Vagina (tissue), 2 donors: ENCODE measurements at regions not wholly inside any gene's neighbourhood (a gene's known extent, or its start where the extent isn't known, plus 50 kb on each side); places are given as distances from the start of the nearest gene placed in this dataset.
A peak's percentile ranks its signal among the peaks of the same experiment; 100 is the strongest.
"Not testable (repeated sequence)": the region's sequence is repeated elsewhere in the genome, so short reads cannot be mapped to it uniquely, and the experiment has no call there.

Experiments used
- DNase-seq, 2 donors: peaks; one replicate each; pipeline ENCODE4 v3.0.0-alpha.2; 2017; ENCODE audit errors: extremely low spot score in 2 of 2
- H3K27ac ChIP-seq: fragments of 200-600 bp; sonication (generic); one replicate; pipeline ENCODE4 v1.5.1; 2019
- H3K27me3 ChIP-seq: fragments of 200-600 bp; sonication (generic); one replicate; pipeline ENCODE4 v1.5.1; 2019
- H3K36me3 ChIP-seq, 2 donors: fragments of 200-600 bp; sonication (generic); one replicate each; pipeline ENCODE4 v1.5.1; 2017 to 2019
- H3K4me1 ChIP-seq: fragments of 200-600 bp; sonication (generic); one replicate; pipeline ENCODE4 v1.5.1; 2019
- H3K4me3 ChIP-seq, 2 donors: fragments of 200-600 bp; sonication (generic); 1 replicate in 1 of 2; 2 replicates in 1 of 2; pipeline ENCODE4 v1.5.1; 2016 to 2019
- H3K9me3 ChIP-seq: fragments of 200-600 bp; sonication (generic); one replicate; pipeline ENCODE4 v1.5.1; 2019
- CTCF ChIP-seq, 3 experiments: fragments of 450-650 bp in 2 of 3; fragments of 200-600 bp in 1 of 3; sonication (generic) in 1 of 3; IDR thresholded peaks; one replicate each; pipeline ENCODE4 v1.5.1; 2017 to 2019; ENCODE audit warnings: antibody characterized with exemption in 3 of 3, mild to moderate bottlenecking in 2 of 3, moderate library complexity in 2 of 3
- POLR2A ChIP-seq, 2 donors: fragments of 450-650 bp; IDR thresholded peaks; one replicate each; pipeline ENCODE4 v1.6.1; 2017; ENCODE audit warnings: antibody characterized with exemption in 2 of 2, mild to moderate bottlenecking in 2 of 2, moderate library complexity in 2 of 2
- POLR2AphosphoS5 ChIP-seq, 2 donors: sonication (generic); formaldehyde crosslinking; IDR thresholded peaks; one replicate each; pipeline ENCODE4 v1.9.0; 2017; ENCODE audit warnings: antibody characterized with exemption in 2 of 2, mild to moderate bottlenecking in 2 of 2, low read depth in 1 of 2; ENCODE audit not compliant: insufficient read depth in 1 of 2
- intact Hi-C: fragments of 100-400 bp; cut with DNase I; formaldehyde crosslinking; loops from one replicate; pipeline ENCODE4 v1.15.1; 2023

DNA sequence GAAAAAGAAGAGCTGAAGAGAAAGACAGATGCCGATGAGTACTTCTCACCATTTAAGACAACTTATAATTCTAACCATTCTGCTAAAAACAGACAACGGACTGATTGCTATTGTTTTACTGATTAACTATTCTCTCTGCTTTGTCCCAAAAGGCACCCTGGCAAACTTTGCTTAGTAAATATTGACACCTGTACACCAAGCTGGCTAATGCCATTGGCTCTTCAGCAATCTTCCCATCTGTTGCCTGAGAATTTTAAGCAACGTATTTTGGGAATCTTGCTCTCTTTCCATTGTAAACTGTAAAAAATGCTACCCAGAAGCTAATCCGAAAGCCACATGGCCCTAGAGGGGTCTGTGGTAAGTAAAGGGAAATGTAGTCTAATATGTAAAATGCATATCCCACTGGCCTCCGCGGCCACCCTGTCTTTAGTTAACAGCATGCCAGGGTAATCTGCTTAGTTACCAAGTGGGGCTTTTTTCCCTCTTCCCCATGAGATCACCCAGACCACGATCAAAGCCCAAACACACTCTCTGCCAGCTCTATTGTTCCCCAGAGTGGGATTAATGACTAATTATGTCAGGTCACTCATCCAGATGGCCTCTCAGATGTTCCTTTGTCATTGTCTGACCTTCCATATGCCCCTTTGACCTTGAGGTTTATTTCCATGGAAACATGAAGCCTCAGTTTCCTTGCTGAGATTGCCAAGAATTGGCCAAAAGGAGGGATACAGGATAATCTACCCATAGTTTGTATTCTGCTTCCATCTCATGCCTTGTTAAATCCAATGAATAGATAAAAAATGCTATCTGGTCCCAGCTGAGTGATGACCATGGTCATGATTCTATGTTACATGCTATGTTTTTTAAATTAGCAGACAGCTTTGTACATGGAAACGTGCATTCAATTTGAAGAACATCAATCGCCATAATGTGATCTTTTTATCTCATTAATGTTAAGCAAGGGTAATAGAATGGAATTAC lies 216.4 kb upstream of the MCHR2 start:
- intact Hi-C loops: no loop called here
- H3K36me3 ChIP-seq: no peaks in the 10 kb centered on the region
- H3K27me3 ChIP-seq: no peaks in the 10 kb centered on the region
- H3K9me3 ChIP-seq: no peaks in the 10 kb centered on the region
- no peak overlapping the region for H3K27ac ChIP-seq
- DNase-seq: no peak
- no peaks in the 10 kb centered on the region for H3K4me1 ChIP-seq
- no peak for TF ChIP-seq CTCF (IDR thresholded peaks at IDR 0.05)
- no peak for TF ChIP-seq POLR2AphosphoS5 (IDR thresholded peaks at IDR 0.05; ENCODE audit: insufficient read depth in 1 of 2, low read depth in 1 of 2)
- no peak for TF ChIP-seq POLR2A (IDR thresholded peaks at IDR 0.05)
- no peak overlapping the region for H3K4me3 ChIP-seq

- H3K27ac ChIP-seq: no peak overlapping the region
- no peaks in the 10 kb centered on the region for H3K4me1 ChIP-seq
- H3K27me3 ChIP-seq: no peaks in the 10 kb centered on the region
- H3K4me3 ChIP-seq: no peak overlapping the region
- H3K9me3 ChIP-seq: no peaks in the 10 kb centered on the region
- no peak for DNase-seq
- no peaks in the 10 kb centered on the region for H3K36me3 ChIP-seq
- TF ChIP-seq CTCF (IDR thresholded peaks at IDR 0.05) (no peak), POLR2A (IDR thresholded peaks at IDR 0.05) (no peak), POLR2AphosphoS5 (IDR thresholded peaks at IDR 0.05; ENCODE audit: insufficient read depth in 1 of 2, low read depth in 1 of 2) (no peak)
- intact Hi-C loops: no loop called here
Observed at GRCh38 chr6:100209323-100210136, 215.5 kb upstream of the MCHR2 start.

DNA sequence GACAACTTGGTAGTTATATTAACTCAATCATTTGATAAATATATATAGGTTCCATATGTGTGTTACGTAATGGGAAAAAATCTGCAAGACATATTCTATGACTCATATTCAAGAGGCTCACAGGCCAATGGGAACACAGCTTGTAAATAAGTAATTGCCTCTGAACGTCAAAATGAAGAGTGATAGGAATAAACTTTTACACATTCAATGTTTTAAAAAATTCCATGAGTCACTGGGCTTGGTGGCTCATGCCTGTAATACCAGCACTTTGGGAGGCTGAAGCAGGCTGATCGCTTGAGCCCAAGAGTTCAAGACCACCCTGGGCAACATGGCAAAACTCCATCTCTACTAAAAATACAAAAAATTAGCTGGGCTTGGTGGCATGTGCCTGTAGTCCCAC lies 209.4 kb upstream of the MCHR2 start:
- intact Hi-C loops: no loop called here
- DNase-seq: no peak
- Histone ChIP-seq H3K27me3 (no peaks in the 10 kb centered on the region), H3K4me1 (no peaks in the 10 kb centered on the region), H3K4me3 (no peak overlapping the region), H3K27ac (peak overlapping the region; percentile 40), H3K9me3 (no peaks in the 10 kb centered on the region), H3K36me3 (no peaks in the 10 kb centered on the region)
- TF ChIP-seq POLR2A (IDR thresholded peaks at IDR 0.05): no peak

GRCh38 chr6:100202417-100203194 lies 208.6 kb upstream of the MCHR2 start:
- no peaks in the 10 kb centered on the region for H3K27me3 ChIP-seq
- no peaks in the 10 kb centered on the region for H3K9me3 ChIP-seq
- TF ChIP-seq POLR2A (IDR thresholded peaks at IDR 0.05) (no peak), CTCF (IDR thresholded peaks at IDR 0.05) (no peak)
- H3K36me3 ChIP-seq: no peaks in the 10 kb centered on the region
- intact Hi-C loops: no loop called here
- no peaks in the 10 kb centered on the region for H3K4me1 ChIP-seq
- H3K27ac ChIP-seq: peak overlapping the region; percentile 20
- DNase-seq: no peak
- no peak overlapping the region for H3K4me3 ChIP-seq

GRCh38 chr6:100196214-100196982 lies 202.4 kb upstream of the MCHR2 start:
- H3K4me1 ChIP-seq, H3K4me3 ChIP-seq, H3K27ac ChIP-seq, DNase-seq, H3K36me3 ChIP-seq, intact Hi-C loops, H3K9me3 ChIP-seq, H3K27me3 ChIP-seq: not testable (repeated sequence)

DNA sequence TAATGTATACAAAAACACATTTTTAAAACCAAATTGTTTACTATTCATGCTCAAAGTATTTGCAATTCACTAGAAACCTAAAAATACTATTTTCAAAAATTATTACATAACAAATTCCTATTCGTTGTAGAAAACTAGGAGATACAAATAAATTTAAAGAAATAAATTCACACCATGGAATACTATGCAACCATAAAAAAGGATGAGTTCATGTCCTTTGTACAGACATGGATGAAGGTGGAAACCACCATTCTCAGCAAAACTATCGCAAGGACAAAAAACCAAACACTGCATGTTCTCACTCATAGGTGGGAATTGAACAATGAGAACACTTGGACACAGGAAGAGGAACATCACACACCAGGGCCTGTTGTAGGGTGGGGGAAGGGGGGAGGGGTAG lies 201.2 kb upstream of the MCHR2 start:
- intact Hi-C loops, H3K9me3 ChIP-seq, H3K36me3 ChIP-seq, H3K4me3 ChIP-seq, H3K27me3 ChIP-seq, DNase-seq, H3K27ac ChIP-seq, H3K4me1 ChIP-seq: not testable (repeated sequence)
